NCI-H1930 (cell line): ENCODE measurements at regions not wholly inside any gene's neighbourhood (a gene's known extent, or its start where the extent isn't known, plus 50 kb on each side); places are given as distances from the start of the nearest gene placed in this dataset.
"Not testable (repeated sequence)": the region's sequence is repeated elsewhere in the genome, so short reads cannot be mapped to it uniquely, and the experiment has no call there.

ENCODE experiments used
- DNase-seq, 2 experiments: peaks; one replicate each; lab custom pipeline; 2025; lab: John Stamatoyannopoulos, UW

- no peak for DNase-seq
Observed at GRCh38 chr16:65763640-65764305, 602.7 kb upstream of the CDH5 start.

- no peak for DNase-seq
Observed at GRCh38 chr16:65760874-65761273, 605.6 kb upstream of the CDH5 start.

- DNase-seq: no peak
Observed at GRCh38 chr16:65758620-65759019, 607.9 kb upstream of the CDH5 start.

- no peak for DNase-seq
Observed at GRCh38 chr16:65757064-65757463, 609.4 kb upstream of the CDH5 start.

GRCh38 chr16:65756163-65756562, 610.3 kb upstream of the CDH5 start:
- no peak for DNase-seq

GRCh38 chr16:65754820-65755691, 611.4 kb upstream of the CDH5 start:
- DNase-seq: no peak

- no peak for DNase-seq
Observed at GRCh38 chr16:65752522-65752844, 614.0 kb upstream of the CDH5 start.

- DNase-seq: no peak
Observed at GRCh38 chr16:65751622-65752521, 614.6 kb upstream of the CDH5 start.

- DNase-seq: no peak
Observed at GRCh38 chr16:65749506-65749905, 617.0 kb upstream of the CDH5 start.

- DNase-seq: no peak
Observed at GRCh38 chr16:65746941-65747340, 619.5 kb upstream of the CDH5 start.

GRCh38 chr16:65745201-65745708, 621.2 kb upstream of the CDH5 start:
- DNase-seq: no peak

- DNase-seq: no peak
Observed at GRCh38 chr16:65744401-65744800, 622.1 kb upstream of the CDH5 start.

GRCh38 chr16:65743558-65743957, 621.7 kb upstream of the CDH11 start:
- DNase-seq: no peak

GRCh38 chr16:65740711-65741110, 618.8 kb upstream of the CDH11 start:
- no peak for DNase-seq

- DNase-seq: no peak
Observed at GRCh38 chr16:65739518-65739917, 617.7 kb upstream of the CDH11 start.

GRCh38 chr16:65737831-65738230, 616.0 kb upstream of the CDH11 start:
- no peak for DNase-seq

- DNase-seq: not testable (repeated sequence)
Observed at GRCh38 chr16:65735615-65736014, 613.8 kb upstream of the CDH11 start.

- no peak for DNase-seq
Observed at GRCh38 chr16:65733721-65734120, 611.9 kb upstream of the CDH11 start.

- no peak for DNase-seq
Observed at GRCh38 chr16:65731833-65732232, 610.0 kb upstream of the CDH11 start.

- DNase-seq: no peak
Observed at GRCh38 chr16:65728652-65729051, 606.8 kb upstream of the CDH11 start.

- DNase-seq: no peak
Observed at GRCh38 chr16:65728167-65728566, 606.3 kb upstream of the CDH11 start.

- DNase-seq: no peak
Observed at GRCh38 chr16:65727534-65728137, 605.8 kb upstream of the CDH11 start.
